Ascending aorta (tissue), 2 donors: ENCODE measurements at regions not wholly inside any gene's neighbourhood (a gene's known extent, or its start where the extent isn't known, plus 50 kb on each side); places are given as distances from the start of the nearest gene placed in this dataset.

Experiments
- DNase-seq, 2 donors: peaks; one replicate each; pipeline ENCODE4 v3.0.0-alpha.2; 2019; ENCODE audit warnings: low spot score in 2 of 2
- H3K27ac ChIP-seq, 2 donors: fragments of 200-600 bp; sonication (generic); one replicate each; pipeline ENCODE4 v1.5.1; 2016 to 2017; ENCODE audit warnings: mild to moderate bottlenecking in 1 of 2
- H3K27me3 ChIP-seq: fragments of 200-600 bp; sonication (generic); one replicate; pipeline ENCODE4 v1.5.1; 2017
- H3K36me3 ChIP-seq, 2 donors: fragments of 200-600 bp; sonication (generic); one replicate each; pipeline ENCODE4 v1.5.1; 2016
- H3K4me1 ChIP-seq, 2 donors: fragments of 200-600 bp; sonication (generic); one replicate each; pipeline ENCODE4 v1.5.1; 2016 to 2017; ENCODE audit warnings: mild to moderate bottlenecking in 1 of 2
- H3K4me3 ChIP-seq, 2 donors: fragments of 200-600 bp; sonication (generic); one replicate each; pipeline ENCODE4 v1.5.1; 2016 to 2017; ENCODE audit warnings: mild to moderate bottlenecking in 1 of 2
- H3K9me3 ChIP-seq, 2 donors: fragments of 200-600 bp; sonication (generic); one replicate each; pipeline ENCODE4 v1.5.1; 2016
- intact Hi-C: fragments of 100-400 bp; cut with DNase I; formaldehyde crosslinking; loops from one replicate; pipeline ENCODE4 v1.15.1; 2023
- TF ChIP-seq, protein P1 (sequence below), 3 experiments: fragments of 200-600 bp in 2 of 3; fragments of 450-650 bp in 1 of 3; sonication (generic) in 2 of 3; IDR thresholded peaks; one replicate each; pipeline ENCODE4 v1.5.1; 2016 to 2019; ENCODE audit warnings: antibody characterized with exemption in 3 of 3, mild to moderate bottlenecking in 1 of 3, moderate library complexity in 1 of 3

DNA sequence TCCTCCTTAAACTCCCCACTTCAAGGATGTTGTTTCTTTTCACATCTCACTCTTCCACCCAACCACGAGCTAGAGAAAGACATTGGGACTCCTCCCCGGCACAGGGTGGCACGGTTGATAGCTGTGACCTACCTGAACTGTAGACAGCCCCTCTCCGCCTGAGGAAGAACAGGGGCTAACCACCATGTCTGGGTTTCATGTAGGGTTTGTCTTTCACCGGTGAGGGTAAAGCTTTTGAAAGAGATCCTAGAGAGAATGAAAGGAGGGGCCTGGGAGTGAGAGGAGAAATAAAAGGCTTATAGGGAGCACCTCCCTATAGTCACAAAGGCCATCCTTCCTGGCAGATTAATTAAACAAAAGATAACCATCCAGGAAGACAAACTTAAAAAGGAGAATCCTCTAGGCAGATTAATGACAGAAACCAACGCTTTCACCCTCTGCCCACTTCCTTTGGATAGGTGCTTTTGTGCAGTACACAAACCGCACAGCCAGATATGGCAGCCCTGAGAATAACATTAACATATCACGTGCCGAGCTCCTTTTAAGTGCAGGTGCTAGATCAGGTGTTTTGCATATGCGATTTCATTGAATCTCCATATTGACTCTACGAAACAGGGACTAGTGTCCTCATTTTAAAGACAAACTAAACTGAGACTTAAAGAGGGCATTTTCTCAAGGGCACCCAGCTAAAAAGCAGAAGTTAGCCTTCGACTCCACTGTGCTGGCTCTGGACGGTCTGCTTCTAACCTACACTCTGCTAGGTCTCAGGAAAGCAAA, 178.1 kb upstream of the RUNX1 start:
- H3K27me3 ChIP-seq: no peaks in the 10 kb centered on the region
- no peak for DNase-seq
- no peaks in the 10 kb centered on the region for H3K36me3 ChIP-seq
- peaks cover 0 to 2% of the 10 kb centered on the region in 2 donors for H3K4me1 ChIP-seq
- intact Hi-C loops: no loop called here
- H3K4me3 ChIP-seq: no peak overlapping the region
- H3K27ac ChIP-seq: no peak overlapping the region
- TF ChIP-seq, protein P1, sequence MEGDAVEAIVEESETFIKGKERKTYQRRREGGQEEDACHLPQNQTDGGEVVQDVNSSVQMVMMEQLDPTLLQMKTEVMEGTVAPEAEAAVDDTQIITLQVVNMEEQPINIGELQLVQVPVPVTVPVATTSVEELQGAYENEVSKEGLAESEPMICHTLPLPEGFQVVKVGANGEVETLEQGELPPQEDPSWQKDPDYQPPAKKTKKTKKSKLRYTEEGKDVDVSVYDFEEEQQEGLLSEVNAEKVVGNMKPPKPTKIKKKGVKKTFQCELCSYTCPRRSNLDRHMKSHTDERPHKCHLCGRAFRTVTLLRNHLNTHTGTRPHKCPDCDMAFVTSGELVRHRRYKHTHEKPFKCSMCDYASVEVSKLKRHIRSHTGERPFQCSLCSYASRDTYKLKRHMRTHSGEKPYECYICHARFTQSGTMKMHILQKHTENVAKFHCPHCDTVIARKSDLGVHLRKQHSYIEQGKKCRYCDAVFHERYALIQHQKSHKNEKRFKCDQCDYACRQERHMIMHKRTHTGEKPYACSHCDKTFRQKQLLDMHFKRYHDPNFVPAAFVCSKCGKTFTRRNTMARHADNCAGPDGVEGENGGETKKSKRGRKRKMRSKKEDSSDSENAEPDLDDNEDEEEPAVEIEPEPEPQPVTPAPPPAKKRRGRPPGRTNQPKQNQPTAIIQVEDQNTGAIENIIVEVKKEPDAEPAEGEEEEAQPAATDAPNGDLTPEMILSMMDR (IDR thresholded peaks at IDR 0.05): no peak
- no peaks in the 10 kb centered on the region for H3K9me3 ChIP-seq

DNA sequence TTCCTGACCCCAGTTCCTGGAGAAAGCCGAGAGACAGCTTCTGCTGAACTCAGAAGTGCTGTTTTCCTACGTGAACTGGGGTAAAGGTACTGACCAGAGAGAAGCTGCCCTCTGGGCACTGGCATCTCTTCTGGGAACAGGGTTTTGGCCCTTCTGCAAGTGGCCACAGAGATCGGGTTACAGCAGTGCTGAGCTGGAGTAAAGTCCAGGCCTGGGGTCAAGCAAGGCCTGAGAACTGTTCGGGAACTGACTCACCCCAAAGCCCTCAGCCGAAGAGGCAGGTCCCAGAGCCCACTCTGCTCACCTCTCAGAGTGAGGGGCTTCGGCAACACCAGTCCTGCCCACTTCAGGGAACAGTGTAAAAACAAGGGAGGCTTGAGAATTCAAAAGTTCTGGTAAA, 177.2 kb upstream of the RUNX1 start:
- H3K9me3 ChIP-seq: no peaks in the 10 kb centered on the region
- no peak for DNase-seq
- H3K4me1 ChIP-seq: peaks cover 0 to 2% of the 10 kb centered on the region in 2 donors
- H3K36me3 ChIP-seq: no peaks in the 10 kb centered on the region
- H3K4me3 ChIP-seq: no peak overlapping the region
- intact Hi-C loops: no loop called here
- TF ChIP-seq, protein P1 (IDR thresholded peaks at IDR 0.05): no peak
- H3K27me3 ChIP-seq: no peaks in the 10 kb centered on the region
- H3K27ac ChIP-seq: no peak overlapping the region

DNA sequence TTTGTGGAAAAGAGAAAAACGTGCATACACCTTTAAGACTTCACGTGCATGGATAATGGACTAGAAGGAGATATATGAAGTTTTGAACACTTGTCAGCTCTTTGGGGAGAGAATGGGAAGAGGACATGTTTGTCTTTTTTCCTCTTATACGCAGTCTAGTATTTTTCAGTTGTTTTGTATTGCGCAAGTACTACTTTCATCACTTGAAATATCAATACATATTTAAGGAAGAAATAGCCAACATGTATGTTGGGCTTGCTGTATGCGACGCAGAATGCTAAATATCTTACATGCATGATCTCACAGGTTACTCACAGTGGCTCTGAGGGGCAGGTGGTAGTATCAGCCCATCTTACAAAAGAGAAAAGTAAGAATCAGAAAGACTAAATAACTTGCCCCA, 176.5 kb upstream of the RUNX1 start:
- H3K4me3 ChIP-seq: no peak overlapping the region
- TF ChIP-seq, protein P1 (IDR thresholded peaks at IDR 0.05): no peak
- intact Hi-C loops: no loop called here
- no peaks in the 10 kb centered on the region for H3K27me3 ChIP-seq
- peaks cover 0 to 2% of the 10 kb centered on the region in 2 donors for H3K4me1 ChIP-seq
- H3K36me3 ChIP-seq: no peaks in the 10 kb centered on the region
- no peak overlapping the region for H3K27ac ChIP-seq
- no peaks in the 10 kb centered on the region for H3K9me3 ChIP-seq
- no peak for DNase-seq

DNA sequence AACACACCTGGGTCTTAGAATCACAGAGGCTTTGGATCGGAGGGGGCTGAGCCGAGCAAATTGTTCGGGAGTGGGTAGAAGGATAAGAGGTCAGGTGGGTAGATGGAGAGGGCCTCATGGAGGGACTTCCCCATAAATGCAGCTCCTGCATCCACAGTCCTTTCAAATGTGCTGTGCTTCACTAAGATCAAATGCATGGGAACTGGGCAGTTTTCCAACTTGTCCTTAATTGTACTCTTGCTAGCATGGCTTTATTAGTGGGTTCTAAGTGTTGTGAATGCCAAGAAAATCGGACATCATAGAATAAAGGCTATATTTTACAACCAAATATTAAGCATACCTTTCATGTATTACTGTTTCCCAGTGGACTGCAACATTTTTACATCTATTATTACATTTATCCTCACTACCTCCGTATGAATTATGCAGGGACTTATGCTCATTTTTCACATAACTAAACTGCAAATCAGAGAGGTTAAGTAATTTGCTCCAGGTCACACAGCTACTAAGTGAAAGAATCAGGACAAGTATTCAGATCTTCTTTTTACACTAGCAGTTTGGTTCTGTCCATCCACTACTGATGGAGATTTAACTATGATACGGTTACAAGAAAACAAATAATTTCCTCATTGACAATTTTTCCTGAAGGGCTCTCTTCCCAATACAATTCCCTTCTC, 174.5 kb upstream of the RUNX1 start:
- H3K4me1 ChIP-seq: peaks cover 0 to 2% of the 10 kb centered on the region in 2 donors
- no peaks in the 10 kb centered on the region for H3K9me3 ChIP-seq
- H3K27ac ChIP-seq: no peak overlapping the region
- no peaks in the 10 kb centered on the region for H3K27me3 ChIP-seq
- no peaks in the 10 kb centered on the region for H3K36me3 ChIP-seq
- H3K4me3 ChIP-seq: no peak overlapping the region
- DNase-seq: no peak
- intact Hi-C loops: no loop called here
- TF ChIP-seq, protein P1 (IDR thresholded peaks at IDR 0.05): no peak

DNA sequence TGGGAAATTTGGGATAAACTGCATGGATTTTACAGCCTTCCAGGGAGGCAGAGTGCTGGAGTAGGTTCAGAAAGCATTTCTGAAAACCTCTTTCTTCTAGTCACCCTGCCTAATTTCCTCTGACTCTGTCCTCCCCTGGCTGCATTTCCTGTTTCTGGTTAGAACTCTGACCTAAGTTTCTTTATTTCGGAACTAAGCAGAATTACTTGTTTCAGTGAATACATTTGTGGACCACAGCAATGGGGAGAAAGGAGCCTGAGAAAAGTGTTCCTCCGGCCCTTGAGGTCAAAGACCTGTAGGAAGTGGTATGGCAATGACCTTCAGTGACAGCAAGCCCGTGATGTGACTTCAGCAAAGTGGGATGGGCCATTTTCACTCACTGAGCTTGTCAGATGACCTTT, 173.4 kb upstream of the RUNX1 start:
- no peaks in the 10 kb centered on the region for H3K27me3 ChIP-seq
- TF ChIP-seq, protein P1 (IDR thresholded peaks at IDR 0.05): no peak
- no peak for DNase-seq
- intact Hi-C loops: no loop called here
- peaks cover 0 to 2% of the 10 kb centered on the region in 2 donors for H3K4me1 ChIP-seq
- H3K27ac ChIP-seq: no peak overlapping the region
- no peak overlapping the region for H3K4me3 ChIP-seq
- H3K36me3 ChIP-seq: no peaks in the 10 kb centered on the region
- H3K9me3 ChIP-seq: no peaks in the 10 kb centered on the region
